Adrenal gland (tissue), 5 donors: ENCODE measurements at regions not wholly inside any gene's neighbourhood (a gene's known extent, or its start where the extent isn't known, plus 50 kb on each side); places are given as distances from the start of the nearest gene placed in this dataset.

ENCODE experiments used
- CTCF ChIP-seq, 6 experiments: fragments of 450-650 bp in 4 of 6; fragments of 200-600 bp in 2 of 6; sonication (generic) in 1 of 6; IDR thresholded peaks; 1 replicate in 5 of 6; 2 replicates in 1 of 6; pipeline versions ENCODE4 v1.5.1 to v1.8.0; 2016 to 2021; ENCODE audit warnings: antibody characterized with exemption in 6 of 6, mild to moderate bottlenecking in 2 of 6, moderate library complexity in 1 of 6
- POLR2A ChIP-seq, 2 donors: fragments of 450-650 bp; IDR thresholded peaks; one replicate each; pipeline ENCODE4 v1.6.1; 2017; ENCODE audit warnings: antibody characterized with exemption in 2 of 2, mild to moderate bottlenecking in 2 of 2, moderate library complexity in 1 of 2
- donor health status: DM: no; HTN: no; CAD: no.

GRCh38 chr9:135366104-135366503 is 113.5 kb upstream of the PPP1R26 start:
- TF ChIP-seq CTCF (IDR thresholded peaks at IDR 0.05) (no peak), POLR2A (IDR thresholded peaks at IDR 0.05) (no peak)
